Endodermal cell (in vitro differentiated cells): ENCODE measurements at regions not wholly inside any gene's neighbourhood (a gene's known extent, or its start where the extent isn't known, plus 50 kb on each side); places are given as distances from the start of the nearest gene placed in this dataset.

Experiments
- DNase-seq: peaks from one replicate; pipeline ENCODE4 v3.0.0-alpha.2; 2017
- H3K27ac ChIP-seq: 2 replicates; pipeline ENCODE4 v1.5.1; 2013; ENCODE audit warnings: mild to moderate bottlenecking, low read depth, low read length, moderate library complexity
- H3K27me3 ChIP-seq: 2 replicates; pipeline ENCODE4 v1.6.1; 2013; ENCODE audit warnings: mild to moderate bottlenecking, low read length, moderate library complexity; ENCODE audit not compliant: insufficient read depth, control insufficient read depth, poor library complexity, severe bottlenecking
- H3K36me3 ChIP-seq: 2 replicates; pipeline ENCODE4 v1.7.0; 2013; ENCODE audit warnings: mild to moderate bottlenecking, low read length, moderate library complexity; ENCODE audit not compliant: control insufficient read depth, insufficient read depth
- H3K4me1 ChIP-seq: one replicate; pipeline ENCODE4 v1.7.0; 2013; ENCODE audit warnings: low read length; ENCODE audit not compliant: control insufficient read depth, insufficient read depth
- H3K4me3 ChIP-seq: 2 replicates; pipeline ENCODE4 v1.5.1; 2013; ENCODE audit warnings: mild to moderate bottlenecking, low read length, moderate library complexity
- H3K9ac ChIP-seq: 2 replicates; pipeline ENCODE4 v1.6.1; 2013; ENCODE audit warnings: mild to moderate bottlenecking, low read length, moderate library complexity; ENCODE audit not compliant: poor library complexity, severe bottlenecking; ENCODE audit errors: extremely low read depth
- H3K9me3 ChIP-seq: 2 replicates; pipeline ENCODE4 v1.6.1; 2013; ENCODE audit warnings: mild to moderate bottlenecking, low read length, moderate library complexity; ENCODE audit not compliant: control insufficient read depth
- H3K27ac Mint-ChIP-seq: 2 replicates; pipeline ENCODE4 v1.8.0; 2020; ENCODE audit warnings: mixed read lengths
- H3K27me3 Mint-ChIP-seq: 2 replicates; pipeline ENCODE4 v1.8.0; 2021; ENCODE audit warnings: mild to moderate bottlenecking, mixed read lengths; ENCODE audit not compliant: insufficient read depth
- H3K36me3 Mint-ChIP-seq: 2 replicates; pipeline ENCODE4 v1.8.0; 2020; ENCODE audit warnings: low read depth, mixed read lengths
- H3K4me1 Mint-ChIP-seq: 2 replicates; pipeline ENCODE4 v1.8.0; 2020; ENCODE audit warnings: mixed read lengths
- H3K4me3 Mint-ChIP-seq: 2 replicates; pipeline ENCODE4 v1.8.0; 2020; ENCODE audit warnings: mild to moderate bottlenecking, moderate library complexity, mixed read lengths
- H3K9me3 Mint-ChIP-seq: 2 replicates; pipeline ENCODE4 v1.8.0; 2020; ENCODE audit warnings: mild to moderate bottlenecking, mixed read lengths
- CTCF ChIP-seq: fragments of 200-600 bp; sonication (generic); conservative IDR thresholded peaks from 2 replicates; pipeline ENCODE4 v1.5.0; 2021; ENCODE audit warnings: antibody characterized with exemption, mild to moderate bottlenecking
- WGBS, 2 experiments: methylation state at CpG; one replicate each; pipeline versions ENCODE4 v1.1.5 to v1.1.7; 2013; ENCODE audit warnings: missing lambda C conversion rate in 2 of 2, mixed read lengths in 1 of 2; ENCODE audit not compliant: insufficient coverage in 1 of 2, insufficient read length in 1 of 2; 5-methylcytosine and 5-hydroxymethylcytosine counted together

- Histone ChIP-seq H3K9me3 (no peaks in the 10 kb centered on the region), H3K36me3 (no peaks in the 10 kb centered on the region), H3K9ac (no peak overlapping the region), H3K4me3 (no peak overlapping the region), H3K27ac (no peak overlapping the region), H3K27me3 (peaks cover 96% of the 10 kb centered on the region), H3K4me1 (no peaks in the 10 kb centered on the region)
- Mint-ChIP-seq H3K27ac (no peak overlapping the region), H3K4me3 (peak overlapping the region; percentile 18), H3K4me1 (peaks cover 12% of the 10 kb centered on the region), H3K27me3 (peaks cover 97% of the 10 kb centered on the region), H3K36me3 (no peaks in the 10 kb centered on the region), H3K9me3 (no peaks in the 10 kb centered on the region)
- DNase-seq = peak; percentile 81
- 34 to 48% methylated on average over 36 to 58 of the region's 58 CpGs for WGBS, 2 experiments
- peak; percentile 17 for TF ChIP-seq CTCF
Measured at GRCh38 chr5:73230264-73231245, 57.6 kb downstream of the TMEM174 start.

GRCh38 chr5:73229271-73229670, 56.3 kb downstream of the TMEM174 start:
- Mint-ChIP-seq H3K9me3 (no peaks in the 10 kb centered on the region), H3K27ac (no peak overlapping the region), H3K27me3 (peaks cover 94% of the 10 kb centered on the region), H3K36me3 (no peaks in the 10 kb centered on the region), H3K4me3 (no peak overlapping the region), H3K4me1 (peaks cover 12% of the 10 kb centered on the region)
- H3K9ac ChIP-seq = no peak overlapping the region
- DNase-seq = no peak
- H3K4me3 ChIP-seq = no peak overlapping the region
- no peaks in the 10 kb centered on the region for H3K4me1 ChIP-seq
- no peaks in the 10 kb centered on the region for H3K9me3 ChIP-seq
- no peak for TF ChIP-seq CTCF
- H3K27me3 ChIP-seq = peaks cover 96% of the 10 kb centered on the region
- H3K27ac ChIP-seq = no peak overlapping the region
- H3K36me3 ChIP-seq = no peaks in the 10 kb centered on the region
- 71 to 80% methylated on average over 1 of the region's 1 CpG for WGBS, 2 experiments

GRCh38 chr5:73228052-73228451, 55.1 kb downstream of the TMEM174 start:
- Histone ChIP-seq H3K9me3 (no peaks in the 10 kb centered on the region), H3K36me3 (no peaks in the 10 kb centered on the region), H3K4me1 (no peaks in the 10 kb centered on the region), H3K27me3 (peaks cover 87% of the 10 kb centered on the region), H3K4me3 (no peak overlapping the region), H3K27ac (no peak overlapping the region), H3K9ac (no peak overlapping the region)
- no peaks in the 10 kb centered on the region for H3K9me3 Mint-ChIP-seq
- H3K4me1 Mint-ChIP-seq = peaks cover 9% of the 10 kb centered on the region
- H3K36me3 Mint-ChIP-seq = no peaks in the 10 kb centered on the region
- H3K4me3 Mint-ChIP-seq = no peak overlapping the region
- no peak for DNase-seq
- H3K27me3 Mint-ChIP-seq = peaks cover 91% of the 10 kb centered on the region
- no peak overlapping the region for H3K27ac Mint-ChIP-seq
- TF ChIP-seq CTCF = no peak
- 89 to 93% methylated on average over 3 to 7 of the region's 7 CpGs for WGBS, 2 experiments
